Sciatic nerve (tissue), 2 donors: ENCODE measurements at regions not wholly inside any gene's neighbourhood (a gene's known extent, or its start where the extent isn't known, plus 50 kb on each side); places are given as distances from the start of the nearest gene placed in this dataset.
A peak's percentile ranks its signal among the peaks of the same experiment; 100 is the strongest.

Source experiments
- ATAC-seq: fragments of 200-7000 bp; cut with Tn5 transposase; one replicate; pipeline ENCODE4 v1.9.1; 2020; ENCODE audit warnings: mild to moderate bottlenecking, moderate library complexity
- DNase-seq: peaks from one replicate; pipeline ENCODE4 v3.0.0-alpha.2; 2020; ENCODE audit warnings: low spot score
- intact Hi-C: fragments of 100-400 bp; cut with DNase I; formaldehyde crosslinking; loops from one replicate; pipeline ENCODE4 v1.14.2; 2022
- donor health status: DM: no; HTN: no; CAD: no.
- donor health status: DM: no; HTN: no; CAD: no.

DNA sequence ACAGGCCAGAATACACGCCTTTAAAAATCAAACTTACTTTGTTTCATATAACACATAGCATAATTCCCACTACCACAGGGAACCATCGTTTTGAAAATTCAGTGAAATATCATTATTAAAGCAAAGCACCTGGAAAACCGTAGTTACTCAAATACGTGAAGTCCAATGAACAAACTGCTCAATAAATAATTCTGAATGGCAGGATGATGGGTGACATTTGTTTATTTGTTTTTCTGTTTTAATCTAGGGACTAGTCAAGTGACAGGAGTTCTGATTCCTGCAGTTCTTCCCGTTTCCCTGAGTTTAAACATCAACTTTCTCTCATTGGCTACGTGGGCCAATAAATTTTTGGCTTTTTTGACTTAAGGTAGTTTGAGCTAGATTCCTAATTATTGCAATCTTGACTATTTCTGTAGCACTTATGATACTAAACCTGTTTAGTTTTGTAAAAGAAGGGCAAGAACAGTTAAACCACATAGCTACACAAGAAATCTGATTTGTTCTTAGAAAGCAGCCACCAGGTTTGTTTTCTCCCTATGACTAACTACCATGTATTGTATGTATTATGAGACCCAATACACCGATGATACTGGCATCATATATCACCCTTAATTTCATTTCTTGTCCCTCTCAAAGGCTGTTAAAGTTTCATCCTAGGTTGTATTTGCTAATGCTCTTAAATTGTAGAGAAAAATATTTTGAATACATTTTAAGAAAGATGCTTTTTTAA lies 411.2 kb downstream of the SHQ1 start:
- no peak for ATAC-seq
- intact Hi-C loops, result no loop called here
- no peak for DNase-seq

DNA sequence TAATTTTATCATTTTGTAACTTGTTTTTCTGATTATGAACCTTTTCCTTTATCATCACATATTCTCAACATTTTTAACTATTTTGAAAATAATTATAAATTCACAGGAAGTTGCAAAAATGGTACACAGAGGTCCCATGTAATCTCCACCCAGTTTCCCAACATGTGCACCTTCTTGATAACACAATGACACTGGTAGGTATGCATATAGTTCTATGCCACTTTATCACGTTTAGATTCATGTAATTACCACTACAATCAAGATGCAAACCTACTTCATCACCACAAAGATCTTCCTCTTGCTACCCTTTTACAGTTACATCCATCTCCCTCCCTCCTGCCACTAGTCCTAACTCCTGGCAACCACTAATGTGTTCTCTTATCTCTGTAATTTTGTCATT lies 413.9 kb downstream of the SHQ1 start:
- intact Hi-C loops, result no loop called here
- DNase-seq, result no peak

DNA sequence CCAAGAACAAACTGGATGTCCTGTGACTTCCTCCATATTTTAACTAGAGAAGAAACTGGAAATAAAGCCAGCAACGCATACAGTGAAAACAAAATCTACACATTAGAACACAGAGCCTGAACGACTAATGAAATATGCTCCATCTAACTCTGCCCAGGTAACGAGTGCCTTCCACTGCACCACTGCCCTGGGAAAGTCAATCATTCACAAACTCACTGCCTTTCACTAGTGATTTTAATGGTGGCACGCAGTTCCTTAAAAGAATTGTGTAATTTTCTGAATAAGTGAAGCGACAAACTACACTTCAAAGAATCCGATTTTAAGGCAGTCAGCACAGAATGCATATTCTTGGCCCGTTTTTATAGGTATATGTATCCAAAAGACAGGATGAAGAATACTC lies 416.0 kb downstream of the SHQ1 start:
- intact Hi-C loops, result no loop called here
- no peak for DNase-seq
- no peak for ATAC-seq

More for the DNA sequence above, 413.9 kb downstream of the SHQ1 start:
- ATAC-seq, result no peak

DNA sequence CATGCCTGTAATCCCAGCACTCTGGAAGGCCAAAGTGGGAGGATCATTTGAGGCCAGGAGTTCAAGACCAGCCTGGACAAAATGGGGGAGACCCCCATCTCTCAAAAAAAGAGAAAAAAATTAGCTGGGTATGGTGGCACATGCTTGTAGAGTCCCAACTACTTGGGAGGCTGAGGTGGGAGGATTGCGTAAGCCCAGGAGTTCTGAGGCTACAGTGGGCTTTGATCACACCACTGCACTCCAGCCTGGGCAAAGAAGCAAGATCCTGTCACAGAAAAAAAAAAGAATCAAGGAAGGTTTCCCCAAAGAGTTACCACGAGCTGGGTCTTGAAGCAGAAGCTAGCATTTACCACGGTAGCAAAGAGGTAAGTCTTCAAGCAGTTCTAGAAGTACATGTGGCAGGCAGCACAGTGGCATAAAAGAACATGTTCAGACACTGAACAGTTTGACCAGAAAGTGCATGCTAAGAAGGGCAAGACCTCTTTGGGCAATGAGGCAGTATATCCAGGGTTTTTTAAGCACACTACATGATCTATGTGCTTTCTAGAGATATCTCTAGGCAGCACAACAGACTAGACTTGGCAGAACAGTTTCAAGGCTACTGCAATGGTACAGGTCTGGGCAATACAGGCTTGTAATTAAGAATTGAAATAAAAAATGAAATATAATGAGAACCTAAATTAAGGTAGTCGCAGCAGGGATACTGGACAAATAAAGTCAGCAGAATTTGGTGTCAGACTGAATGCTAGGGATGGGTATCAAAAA lies 418.5 kb downstream of the SHQ1 start:
- intact Hi-C loops, result no loop called here
- no peak for DNase-seq

DNA sequence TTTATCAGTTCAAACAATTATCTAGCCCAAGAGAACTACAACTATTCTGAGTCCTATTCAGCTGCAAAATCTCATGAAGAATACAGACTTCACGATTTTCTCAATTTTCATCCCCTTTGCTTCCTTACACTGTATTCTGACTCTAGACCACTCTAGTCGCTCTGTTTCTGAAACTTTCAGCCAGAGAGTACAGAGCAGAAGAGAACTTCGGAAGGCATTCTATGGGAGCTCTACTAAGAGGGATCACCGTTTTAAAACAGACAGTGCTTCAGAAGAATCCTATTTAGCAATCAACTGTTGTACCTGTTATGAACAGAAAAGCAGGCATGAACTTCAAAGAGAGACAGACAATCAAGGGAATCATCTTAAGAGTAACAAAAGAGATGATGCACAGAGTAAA lies 419.4 kb downstream of the SHQ1 start:
- intact Hi-C loops, result no loop called here
- DNase-seq (no peak), ATAC-seq (no peak)

More for the DNA sequence above, 418.5 kb downstream of the SHQ1 start:
- no peak for ATAC-seq

DNA sequence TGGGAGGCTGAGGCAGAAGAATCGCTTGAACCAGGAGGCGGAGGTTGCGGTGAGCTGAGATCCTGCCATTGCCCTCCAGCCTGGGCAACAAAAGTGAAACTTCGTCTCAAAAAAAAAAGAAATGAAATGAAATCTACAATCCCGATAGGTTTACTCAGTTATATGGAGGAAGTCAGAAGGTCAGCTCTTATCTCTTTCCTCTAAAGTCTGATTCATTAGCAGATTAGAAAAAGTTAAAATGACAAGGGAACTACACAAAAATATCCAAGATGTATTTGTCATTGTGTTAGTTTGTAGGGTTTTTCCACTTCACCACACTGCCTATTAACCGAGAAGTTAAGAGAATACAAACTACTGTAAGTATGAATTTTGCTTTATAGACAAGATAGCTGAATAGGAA lies 420.6 kb downstream of the SHQ1 start:
- intact Hi-C loops, result no loop called here
- ATAC-seq, result no peak
- no peak for DNase-seq

DNA sequence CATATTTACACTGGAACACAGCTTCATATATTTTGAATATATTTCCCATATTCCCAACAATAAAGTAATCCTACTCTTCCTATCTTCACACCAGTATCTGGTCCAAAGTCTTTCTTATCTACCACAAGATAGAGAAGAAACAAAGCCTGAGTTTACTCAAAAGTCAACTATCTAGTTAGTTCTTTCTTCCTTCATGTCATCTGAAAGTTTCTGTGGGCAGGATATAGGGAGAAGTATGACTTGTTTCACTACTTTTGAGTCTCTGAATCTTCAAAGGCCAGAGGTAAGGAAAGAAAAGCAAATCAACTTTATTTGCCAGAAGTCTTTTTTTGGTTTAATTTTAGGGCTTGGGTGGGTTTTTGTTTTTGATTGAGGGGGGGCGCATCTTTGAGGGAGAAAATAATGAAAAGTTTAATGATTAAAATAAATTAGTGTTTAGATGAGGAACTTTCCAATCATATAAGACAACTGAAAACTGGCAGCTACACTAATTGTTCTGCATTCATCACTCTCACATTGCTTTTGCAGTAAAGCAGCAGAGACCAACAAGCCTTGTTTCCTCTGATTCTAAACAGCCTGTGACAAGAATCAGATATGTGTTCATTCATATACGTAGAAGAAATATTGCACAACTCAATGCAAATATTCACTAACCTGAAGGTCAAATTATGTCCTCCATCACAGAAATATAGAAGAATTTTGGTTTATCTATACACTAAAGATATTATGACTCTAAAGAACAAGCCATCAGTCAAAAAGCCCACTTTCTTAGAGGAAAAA lies 421.4 kb downstream of the SHQ1 start:
- intact Hi-C loops, result no loop called here
- ATAC-seq (no peak), DNase-seq (no peak)

DNA sequence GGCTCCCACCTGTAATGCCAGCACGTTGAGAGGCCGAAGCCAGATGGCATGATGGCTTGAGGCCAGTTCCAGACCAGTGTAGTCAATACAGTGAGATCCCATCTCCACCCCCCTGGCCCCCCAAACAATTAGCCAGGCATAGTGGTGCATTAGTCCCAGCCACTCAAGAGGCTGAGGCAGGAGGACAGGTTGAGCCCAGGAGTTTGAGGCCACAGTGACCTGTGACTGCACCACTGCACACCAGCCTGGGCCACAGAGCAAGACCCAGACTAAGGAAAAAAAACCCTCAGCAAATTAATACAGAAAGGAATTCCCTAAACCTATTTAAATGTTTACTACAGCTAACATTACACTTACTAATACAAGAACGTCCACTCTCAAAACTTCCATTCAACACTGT lies 424.6 kb downstream of the SHQ1 start:
- DNase-seq (no peak), ATAC-seq (no peak)
- intact Hi-C loops, result no loop called here

DNA sequence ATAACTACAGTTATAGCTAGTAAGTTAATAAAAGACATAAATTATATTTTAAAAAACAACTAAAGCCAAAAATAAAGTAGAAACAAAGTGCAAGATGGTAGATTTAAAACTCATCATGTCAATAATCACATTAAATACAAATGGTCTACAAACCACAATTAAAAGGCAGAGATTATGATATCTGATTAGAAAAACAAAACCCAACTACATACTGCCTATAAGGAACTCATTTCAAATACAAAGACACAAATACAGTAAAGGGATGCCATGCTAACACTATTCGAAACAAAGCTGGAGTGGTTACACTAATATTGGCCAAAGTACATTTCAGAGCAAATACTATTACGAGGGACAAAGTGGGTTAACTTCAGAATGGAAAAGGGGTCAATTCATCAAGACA lies 426.5 kb downstream of the SHQ1 start:
- DNase-seq (no peak), ATAC-seq (no peak)
- intact Hi-C loops, result no loop called here

DNA sequence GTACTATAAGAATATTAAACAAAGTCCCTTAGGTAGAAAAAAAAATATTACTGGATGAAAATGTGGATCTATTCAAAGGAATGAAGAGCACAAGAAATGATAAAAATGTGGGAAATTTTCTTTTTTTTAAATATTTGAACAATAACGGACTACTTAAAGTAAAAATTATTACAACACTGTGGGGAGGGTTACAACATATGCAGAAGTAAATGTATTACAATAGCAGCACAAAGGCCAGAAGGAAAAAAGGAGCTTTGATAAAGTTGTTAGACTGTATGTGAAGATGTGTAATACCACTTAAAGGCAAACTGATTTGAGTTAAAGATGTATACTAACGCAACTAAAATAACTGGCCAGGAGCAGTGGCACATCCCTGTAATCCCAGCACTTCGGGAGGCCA lies 427.1 kb downstream of the SHQ1 start:
- no peak for DNase-seq
- ATAC-seq, result no peak
- intact Hi-C loops, result no loop called here

DNA sequence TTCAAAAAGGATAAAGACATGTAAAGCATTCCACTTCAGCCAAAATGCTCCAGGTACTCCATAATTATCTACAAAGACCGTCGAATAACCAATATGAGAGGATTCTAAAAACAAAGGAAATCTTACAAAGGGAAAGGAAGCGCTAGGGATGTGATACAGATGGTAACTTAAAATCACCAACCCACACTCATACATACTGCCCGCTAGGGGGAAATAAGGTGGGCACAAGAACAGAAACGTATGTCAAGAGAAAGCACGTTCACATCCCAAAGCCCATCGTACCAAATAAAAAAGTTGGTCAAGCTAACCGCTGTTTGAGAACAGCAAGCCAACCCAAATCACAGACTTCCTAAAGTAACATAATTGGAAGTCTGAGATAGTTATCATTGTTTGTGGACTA lies 429.4 kb downstream of the SHQ1 start:
- no peak for DNase-seq
- intact Hi-C loops, result no loop called here
- no peak for ATAC-seq

DNA sequence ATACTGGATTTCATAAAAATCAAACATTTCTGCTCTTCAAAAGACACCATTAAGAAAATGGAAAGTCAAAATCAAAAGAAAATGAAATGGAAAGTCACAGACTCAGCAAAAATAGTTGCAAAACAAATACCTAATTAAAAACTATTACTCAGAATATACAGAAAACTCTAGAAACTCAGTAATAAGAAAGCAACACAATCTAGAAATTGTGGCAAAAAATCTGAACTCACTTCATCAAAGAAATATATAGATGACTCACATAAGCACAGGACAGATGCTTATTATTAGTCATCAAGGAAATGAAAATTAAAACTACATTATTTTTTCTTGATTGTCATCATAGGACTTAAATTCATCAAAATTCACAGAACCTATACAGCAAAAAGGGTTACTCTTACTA lies 430.0 kb downstream of the SHQ1 start:
- no peak for DNase-seq
- intact Hi-C loops, result no loop called here
- no peak for ATAC-seq

DNA sequence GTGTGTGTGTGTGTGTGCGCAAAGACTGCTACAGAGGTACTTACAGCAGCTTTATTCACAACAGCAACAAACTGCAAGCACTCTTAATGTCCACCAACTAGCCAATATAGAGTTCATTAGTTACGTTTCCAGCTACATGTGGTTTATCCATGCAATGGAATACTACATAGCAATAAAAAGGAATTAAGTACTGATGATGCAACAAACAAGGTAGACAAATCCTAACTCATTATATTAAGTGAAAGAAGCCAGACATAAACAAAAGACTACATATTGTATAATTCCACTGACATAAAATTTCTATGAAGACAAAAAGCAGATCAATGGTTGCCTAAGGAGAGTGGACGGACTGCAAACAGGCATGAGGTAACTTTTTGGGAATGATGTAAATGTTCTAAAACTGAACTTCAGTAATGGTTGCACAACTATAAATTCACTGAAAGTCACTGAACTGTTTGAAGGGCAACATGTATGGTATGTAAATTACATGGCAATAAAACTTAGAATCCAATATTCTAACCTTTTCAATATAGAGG lies 433.7 kb downstream of the SHQ1 start:
- DNase-seq, result no peak
- no peak for ATAC-seq

DNA sequence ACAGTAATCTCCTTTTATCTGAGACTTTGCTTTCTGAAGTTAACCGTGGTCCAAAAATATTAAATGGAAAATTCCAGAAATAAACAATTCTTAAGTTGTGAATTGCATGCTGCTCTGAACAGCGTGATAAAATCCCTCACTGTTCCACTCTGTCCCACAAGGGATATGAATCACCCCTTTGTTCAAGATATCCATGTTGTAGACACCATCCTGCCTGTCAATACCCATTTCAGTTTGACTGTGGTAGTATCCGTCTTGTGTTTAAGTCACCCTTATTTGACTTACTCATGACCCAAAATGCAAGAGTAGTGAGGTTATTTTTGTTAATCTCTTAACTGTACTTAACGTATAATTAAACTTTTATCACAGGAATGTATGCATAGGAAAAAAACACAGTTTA lies 435.0 kb downstream of the SHQ1 start:
- intact Hi-C loops, result no loop called here
- DNase-seq, result no peak
- ATAC-seq, result peak; percentile 63

More for the DNA sequence above, 433.7 kb downstream of the SHQ1 start:
- intact Hi-C loops, result no loop called here

DNA sequence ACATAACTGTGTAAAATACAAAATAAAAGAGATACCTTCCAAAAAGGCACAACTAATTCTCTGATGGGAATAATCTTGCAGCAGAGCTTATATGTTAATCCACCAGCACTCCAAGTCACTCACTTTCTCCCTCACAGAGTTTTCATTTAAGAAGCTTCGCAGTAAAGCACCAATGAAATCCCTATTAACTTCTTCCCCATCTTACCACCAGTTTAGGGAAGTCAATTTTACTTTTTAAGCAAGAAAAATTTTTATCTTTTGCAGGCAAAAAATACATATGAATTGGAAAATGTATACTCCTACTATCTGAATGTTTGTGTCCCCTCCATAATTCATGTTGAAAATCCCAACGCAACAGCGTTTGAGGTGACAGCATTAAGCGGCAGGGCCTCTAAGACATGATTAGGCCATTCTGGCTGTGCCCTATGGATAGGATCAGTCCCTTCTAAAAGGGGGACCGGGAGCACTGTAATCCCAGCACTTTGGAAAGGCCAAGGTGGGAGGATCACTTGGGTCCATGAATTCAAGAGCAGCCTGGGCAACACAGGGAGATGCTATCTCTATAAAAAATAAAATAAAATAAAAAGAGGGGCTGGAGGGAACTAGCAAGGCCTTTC lies 435.8 kb downstream of the SHQ1 start:
- intact Hi-C loops, result no loop called here
- ATAC-seq (no peak), DNase-seq (no peak)

DNA sequence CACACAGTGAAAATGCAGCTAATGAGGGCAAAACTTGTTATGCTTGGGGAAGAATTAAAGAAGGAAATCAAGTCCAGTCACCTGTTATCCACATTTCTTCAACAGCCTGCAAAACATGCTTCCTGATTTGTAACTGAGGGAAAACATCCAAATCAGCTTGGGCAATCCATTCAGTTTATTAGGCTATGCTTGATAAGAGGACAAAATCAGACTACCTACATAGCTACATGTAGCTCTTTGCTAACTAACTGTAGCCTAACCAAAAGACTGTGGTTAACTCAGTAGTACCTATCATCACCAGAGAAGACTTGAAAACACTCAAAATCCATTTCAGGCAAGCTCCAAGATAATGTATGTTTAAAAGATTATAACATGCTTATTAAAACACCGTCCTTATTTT lies 436.4 kb downstream of the SHQ1 start:
- DNase-seq (no peak), ATAC-seq (no peak)
- intact Hi-C loops, result no loop called here

DNA sequence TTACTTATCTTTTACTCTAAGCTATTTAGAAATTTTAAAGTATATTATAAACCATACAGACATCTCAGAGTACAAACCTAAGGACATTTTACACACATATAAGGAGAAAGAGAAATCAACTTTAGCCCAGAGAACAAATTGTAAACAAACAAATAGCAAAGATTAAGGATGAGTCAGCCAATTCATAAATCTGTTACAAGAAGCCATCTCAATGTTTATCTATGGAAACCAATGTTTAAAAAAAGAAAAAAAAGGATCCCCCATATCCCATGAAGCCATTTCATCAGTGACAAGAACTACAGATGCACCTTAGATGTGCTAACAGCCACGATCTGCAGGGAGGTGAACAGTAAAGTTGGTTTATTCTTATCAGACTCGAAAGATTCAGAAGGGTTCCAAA lies 437.1 kb downstream of the SHQ1 start:
- intact Hi-C loops, result no loop called here
- ATAC-seq (no peak), DNase-seq (no peak)

DNA sequence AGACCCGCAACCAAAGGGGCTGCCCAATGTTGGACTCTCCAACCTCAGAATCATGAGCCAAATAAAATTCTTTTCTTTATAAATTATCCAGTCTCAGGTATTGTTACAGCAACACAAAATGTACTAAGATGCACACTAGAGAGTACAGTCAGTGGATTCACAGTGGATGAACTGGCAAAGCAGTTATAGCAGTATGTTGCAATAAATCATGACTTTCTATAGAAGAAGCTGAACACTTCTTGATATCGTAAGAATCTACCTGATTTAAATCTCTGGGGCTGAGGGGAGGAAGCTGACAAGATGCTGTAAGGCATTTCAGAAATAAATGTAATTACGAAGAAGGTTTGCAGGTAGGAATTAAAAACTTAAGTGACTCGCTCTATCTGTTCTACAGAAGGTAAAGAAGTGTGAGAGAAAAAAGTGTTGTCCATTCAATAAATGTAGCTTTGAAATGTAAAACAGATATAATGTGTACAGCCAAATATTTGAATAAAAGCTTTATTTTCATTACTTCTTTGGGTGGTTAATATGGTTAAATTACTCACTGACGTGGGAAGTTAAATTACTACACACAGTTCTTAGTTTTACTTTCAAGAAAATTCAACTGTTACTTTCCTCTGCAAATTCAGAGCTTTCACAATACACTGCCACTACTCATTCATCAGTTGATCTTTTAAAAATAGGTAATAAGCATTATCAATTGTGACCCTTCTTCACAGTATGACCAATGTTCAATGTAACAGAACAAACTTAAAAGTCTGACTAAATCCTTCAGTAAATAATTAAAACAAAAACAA lies 439.1 kb downstream of the SHQ1 start:
- DNase-seq (no peak), ATAC-seq (no peak)
- intact Hi-C loops, result no loop called here

DNA sequence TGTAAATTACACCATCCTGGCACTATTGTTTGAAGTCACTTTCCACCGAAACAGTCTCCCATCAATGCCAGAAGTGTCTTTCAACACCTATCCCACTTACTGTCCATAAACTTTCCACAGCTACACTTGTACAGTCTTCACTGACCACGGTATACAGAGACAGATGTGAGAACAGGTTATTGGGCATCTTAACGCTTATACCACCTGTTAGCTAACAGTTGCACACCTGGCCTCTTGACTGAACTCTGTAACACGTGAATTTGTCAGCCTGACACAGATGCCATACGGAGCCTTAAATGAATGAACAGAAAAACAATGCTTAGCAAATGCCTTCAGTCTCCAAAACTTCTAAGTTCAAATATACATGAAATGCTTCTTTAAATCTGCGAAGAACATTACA lies 440.5 kb downstream of the SHQ1 start:
- ATAC-seq, result no peak
- intact Hi-C loops, result no loop called here
- no peak for DNase-seq
